NOMO-1 (cell line): ENCODE measurements at regions not wholly inside any gene's neighbourhood (a gene's known extent, or its start where the extent isn't known, plus 50 kb on each side); places are given as distances from the start of the nearest gene placed in this dataset.

Experiments used
- DNase-seq, 2 experiments: peaks; one replicate each; lab custom pipeline; 2025; ENCODE audit not compliant: unreplicated experiment in 2 of 2; lab: John Stamatoyannopoulos, UW

GRCh38 chr1:191624044-191624443, 534.2 kb upstream of the RGS18 start:
- DNase-seq: no peak

GRCh38 chr1:191629836-191630235, 528.4 kb upstream of the RGS18 start:
- no peak for DNase-seq

GRCh38 chr1:191634801-191635508, 523.3 kb upstream of the RGS18 start:
- no peak for DNase-seq

GRCh38 chr1:191636345-191636744, 521.9 kb upstream of the RGS18 start:
- no peak for DNase-seq

- DNase-seq: no peak
Measured at GRCh38 chr1:191641420-191642260, 516.6 kb upstream of the RGS18 start.

GRCh38 chr1:191643060-191643459, 515.2 kb upstream of the RGS18 start:
- no peak for DNase-seq

- DNase-seq: no peak
Measured at GRCh38 chr1:191648939-191649338, 509.3 kb upstream of the RGS18 start.

GRCh38 chr1:191662051-191662450, 496.2 kb upstream of the RGS18 start:
- DNase-seq: no peak

GRCh38 chr1:191662746-191663145, 495.5 kb upstream of the RGS18 start:
- DNase-seq: no peak

GRCh38 chr1:191668525-191668924, 489.7 kb upstream of the RGS18 start:
- no peak for DNase-seq

GRCh38 chr1:191669629-191670028, 488.6 kb upstream of the RGS18 start:
- no peak for DNase-seq

- no peak for DNase-seq
Measured at GRCh38 chr1:191671236-191671635, 487.0 kb upstream of the RGS18 start.

GRCh38 chr1:191674626-191675179, 483.6 kb upstream of the RGS18 start:
- DNase-seq: no peak

- DNase-seq: no peak
Measured at GRCh38 chr1:191675856-191676783, 482.1 kb upstream of the RGS18 start.

- no peak for DNase-seq
Measured at GRCh38 chr1:191685669-191686068, 472.6 kb upstream of the RGS18 start.

GRCh38 chr1:191687721-191688120, 470.5 kb upstream of the RGS18 start:
- DNase-seq: no peak

GRCh38 chr1:191690931-191691330, 467.3 kb upstream of the RGS18 start:
- no peak for DNase-seq

- no peak for DNase-seq
Measured at GRCh38 chr1:191693797-191694196, 464.5 kb upstream of the RGS18 start.

- DNase-seq: peak in 1 of 2 experiments; percentile 46
Measured at GRCh38 chr1:191695865-191696264, 462.4 kb upstream of the RGS18 start.

GRCh38 chr1:191696354-191696753, 461.9 kb upstream of the RGS18 start:
- no peak for DNase-seq

- no peak for DNase-seq
Measured at GRCh38 chr1:191697556-191697955, 460.7 kb upstream of the RGS18 start.
